Panc1 (cell line): ENCODE measurements at regions not wholly inside any gene's neighbourhood (a gene's known extent, or its start where the extent isn't known, plus 50 kb on each side); places are given as distances from the start of the nearest gene placed in this dataset.

ENCODE experiments used
- ATAC-seq: fragments of 200-7000 bp; cut with Tn5 transposase; 2 replicates; pipeline ENCODE4 v1.9.1; 2020; ENCODE audit warnings: mild to moderate bottlenecking, moderate library complexity
- BruUV-seq: library from RNA; stranded (reverse); fragments of 400-500 nt; replicated peaks from 2 replicates; lab custom pipeline; 2021; lab: Mats Ljungman, UMichigan
- CTCF ChIA-PET: fragments of 300-600 bp; sonication (Branson Sonifier 250); formaldehyde crosslinking; loops from one replicate; lab custom pipeline; 2022; ENCODE audit warnings: antibody characterized with exemption; lab: Charles Lee
- POLR2A ChIA-PET: fragments of 300-600 bp; sonication (Branson Sonifier 250); formaldehyde crosslinking; loops from one replicate; lab custom pipeline; 2022; ENCODE audit warnings: antibody characterized with exemption; lab: Charles Lee
- DNase-seq: peaks from one replicate; pipeline ENCODE4 v3.0.0-alpha.2; 2010; ENCODE audit warnings: low read depth, low spot score
- H3K27ac ChIP-seq: 2 replicates; pipeline ENCODE4 v1.5.1; 2011; ENCODE audit warnings: mild to moderate bottlenecking, low read length, inconsistent platforms
- H3K27me3 ChIP-seq: fragments of 200-500 bp; sonication (Bioruptor generic); 2 replicates; pipeline ENCODE4 v1.6.0; 2014; ENCODE audit warnings: low read length, inconsistent platforms; ENCODE audit not compliant: control insufficient read depth, insufficient read depth
- H3K36me3 ChIP-seq: fragments of 200-500 bp; sonication (Bioruptor generic); 2 replicates; pipeline ENCODE4 v1.5.1; 2014; ENCODE audit warnings: inconsistent platforms, mild to moderate bottlenecking, low read length, moderate library complexity; ENCODE audit not compliant: control insufficient read depth, insufficient read depth
- H3K4me1 ChIP-seq: 2 replicates; pipeline ENCODE4 v1.5.1; 2011; ENCODE audit warnings: inconsistent platforms, mild to moderate bottlenecking, low read length, moderate library complexity; ENCODE audit not compliant: control insufficient read depth, insufficient read depth
- H3K4me3 ChIP-seq, 2 experiments: 2 replicates each; pipeline ENCODE4 v1.5.1; 2011 to 2012; ENCODE audit warnings: low read depth in 2 of 2, low read length in 2 of 2, mild to moderate bottlenecking in 2 of 2, inconsistent platforms in 1 of 2, moderate library complexity in 1 of 2
- H3K9me3 ChIP-seq: fragments of 200-500 bp; sonication (Bioruptor generic); 2 replicates; pipeline ENCODE4 v1.5.1; 2014; ENCODE audit warnings: low read depth, mild to moderate bottlenecking, inconsistent platforms, low read length, moderate library complexity; ENCODE audit not compliant: control insufficient read depth, insufficient read depth
- CTCF ChIP-seq: fragments of 450-650 bp; IDR thresholded peaks from 2 replicates; pipeline ENCODE4 v1.5.1; 2017; ENCODE audit warnings: mild to moderate bottlenecking
- POLR2AphosphoS5 ChIP-seq: IDR thresholded peaks from 2 replicates; pipeline ENCODE4 v1.6.1; 2012; ENCODE audit warnings: mild to moderate bottlenecking, low read depth, low read length, moderate library complexity
- SIN3A ChIP-seq: IDR thresholded peaks from 2 replicates; pipeline ENCODE4 v1.6.1; 2012; ENCODE audit warnings: low read depth, mild to moderate bottlenecking, low read length, moderate library complexity, borderline replicate concordance; ENCODE audit not compliant: insufficient read depth
- TCF7L2 ChIP-seq: IDR thresholded peaks from 2 replicates; pipeline ENCODE4 v1.6.1; 2011; ENCODE audit warnings: mild to moderate bottlenecking, low read depth, low read length, inconsistent platforms
- in situ Hi-C: cut with HindIII; loops from 2 replicates; pipeline ENCODE4 v1.10.0; 2016; ENCODE audit warnings: low sequenced_read_pairs, low pct_unique_long_range_greater_than_20kb
- intact Hi-C: fragments of 100-400 bp; cut with micrococcal nuclease; formaldehyde crosslinking; loops from one replicate; pipeline ENCODE4 v1.10.0; 2022; ENCODE audit not compliant: unreplicated experiment
- TF ChIP-seq, protein P1 (sequence below), 2 experiments: IDR thresholded peaks; 2 replicates each; pipeline ENCODE4 v1.6.1; 2011 to 2012; ENCODE audit warnings: low read depth in 2 of 2, control low read depth in 1 of 2, low read length in 1 of 2, mild to moderate bottlenecking in 1 of 2, moderate library complexity in 1 of 2; ENCODE audit not compliant: insufficient read depth in 1 of 2

DNA sequence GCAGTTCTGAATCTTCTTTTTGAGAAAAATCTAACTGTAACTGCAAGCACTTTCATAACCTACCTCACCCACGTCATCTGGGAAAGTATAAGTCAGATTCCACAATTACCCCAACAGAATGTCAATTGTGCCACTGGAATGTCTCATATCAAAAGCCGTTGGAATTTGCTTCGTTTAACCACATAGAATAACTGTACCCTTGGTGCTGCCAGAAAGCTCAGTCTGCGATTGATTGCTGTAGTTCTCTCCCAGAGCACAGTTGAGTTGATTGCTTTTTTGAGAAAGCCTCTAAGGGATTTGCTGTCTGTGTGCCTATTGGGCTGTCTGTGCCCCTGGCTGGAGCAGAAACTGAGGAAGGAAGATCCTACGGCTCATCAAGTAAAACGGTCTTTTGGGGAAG lies 583.6 kb downstream of the TMEM38B start:
- BruUV-seq = no TSS peak
- Histone ChIP-seq H3K4me1 (no peaks in the 10 kb centered on the region), H3K9me3 (no peaks in the 10 kb centered on the region), H3K27me3 (no peaks in the 10 kb centered on the region), H3K27ac (no peak overlapping the region; the same call in 1 of the 2 replicates), H3K36me3 (no peaks in the 10 kb centered on the region), H3K4me3 (no peak overlapping the region)
- CTCF ChIA-PET = no interaction called here
- intact Hi-C loops (no loop called here), in situ Hi-C loops (no loop called here)
- DNase-seq = no peak
- no peak for TF ChIP-seq POLR2AphosphoS5
- no peak for TF ChIP-seq TCF7L2
- no peak for TF ChIP-seq CTCF
- no peak for TF ChIP-seq SIN3A
- POLR2A ChIA-PET = no interaction called here
- ATAC-seq = no peak

DNA sequence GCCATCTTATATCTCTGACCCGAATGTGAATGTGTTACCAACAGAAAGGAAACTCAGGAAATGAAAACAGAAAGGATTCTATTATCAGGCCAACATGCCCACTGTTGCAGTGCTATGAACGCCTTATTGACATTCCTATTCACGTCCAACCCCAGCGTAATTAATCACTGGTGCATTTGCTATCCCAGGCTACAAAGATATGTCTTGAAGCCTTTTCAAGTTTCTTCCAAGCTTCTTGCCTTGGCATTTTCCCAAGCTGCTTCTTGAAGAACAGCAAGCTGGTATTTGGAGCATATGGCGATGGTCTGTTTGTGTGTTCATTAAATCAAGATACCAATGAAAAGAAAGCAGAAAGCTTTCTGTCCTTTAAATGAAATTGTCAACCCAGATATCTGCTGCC lies 579.2 kb upstream of the ZNF462 start:
- no peak overlapping the region for H3K4me3 ChIP-seq
- ATAC-seq = no peak
- H3K36me3 ChIP-seq = no peaks in the 10 kb centered on the region
- in situ Hi-C loops = no loop called here
- intact Hi-C loops = no loop called here
- no peaks in the 10 kb centered on the region for H3K9me3 ChIP-seq
- CTCF ChIA-PET = no interaction called here
- BruUV-seq = no TSS peak
- no peak for TF ChIP-seq CTCF
- POLR2A ChIA-PET = no interaction called here
- no peak for DNase-seq
- H3K27me3 ChIP-seq = no peaks in the 10 kb centered on the region
- no peak overlapping the region for H3K27ac ChIP-seq
- no peaks in the 10 kb centered on the region for H3K4me1 ChIP-seq

DNA sequence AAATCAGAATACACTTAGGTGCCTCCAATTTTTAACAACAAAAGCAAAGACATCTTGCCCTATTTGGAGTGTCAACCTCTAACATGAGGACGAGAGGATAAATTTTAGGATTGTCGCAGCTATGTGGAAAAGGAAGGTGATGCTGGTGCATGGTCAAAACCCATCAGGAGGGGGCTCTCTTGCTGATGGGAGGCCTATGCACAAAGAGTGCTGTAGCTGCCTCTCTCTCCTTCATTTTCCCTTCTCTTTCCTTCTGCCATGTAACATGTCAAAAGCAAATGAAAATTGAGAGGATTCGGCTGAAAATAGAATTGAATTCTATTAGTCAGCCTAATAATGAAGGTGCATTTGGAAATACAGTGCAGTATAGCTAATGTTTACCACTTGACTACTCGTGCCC lies 578.7 kb upstream of the ZNF462 start:
- TF ChIP-seq SIN3A (no peak), CTCF (no peak; the same call in 1 of the 2 replicates), TCF7L2 (no peak), POLR2AphosphoS5 (no peak)
- TF ChIP-seq, protein P1, sequence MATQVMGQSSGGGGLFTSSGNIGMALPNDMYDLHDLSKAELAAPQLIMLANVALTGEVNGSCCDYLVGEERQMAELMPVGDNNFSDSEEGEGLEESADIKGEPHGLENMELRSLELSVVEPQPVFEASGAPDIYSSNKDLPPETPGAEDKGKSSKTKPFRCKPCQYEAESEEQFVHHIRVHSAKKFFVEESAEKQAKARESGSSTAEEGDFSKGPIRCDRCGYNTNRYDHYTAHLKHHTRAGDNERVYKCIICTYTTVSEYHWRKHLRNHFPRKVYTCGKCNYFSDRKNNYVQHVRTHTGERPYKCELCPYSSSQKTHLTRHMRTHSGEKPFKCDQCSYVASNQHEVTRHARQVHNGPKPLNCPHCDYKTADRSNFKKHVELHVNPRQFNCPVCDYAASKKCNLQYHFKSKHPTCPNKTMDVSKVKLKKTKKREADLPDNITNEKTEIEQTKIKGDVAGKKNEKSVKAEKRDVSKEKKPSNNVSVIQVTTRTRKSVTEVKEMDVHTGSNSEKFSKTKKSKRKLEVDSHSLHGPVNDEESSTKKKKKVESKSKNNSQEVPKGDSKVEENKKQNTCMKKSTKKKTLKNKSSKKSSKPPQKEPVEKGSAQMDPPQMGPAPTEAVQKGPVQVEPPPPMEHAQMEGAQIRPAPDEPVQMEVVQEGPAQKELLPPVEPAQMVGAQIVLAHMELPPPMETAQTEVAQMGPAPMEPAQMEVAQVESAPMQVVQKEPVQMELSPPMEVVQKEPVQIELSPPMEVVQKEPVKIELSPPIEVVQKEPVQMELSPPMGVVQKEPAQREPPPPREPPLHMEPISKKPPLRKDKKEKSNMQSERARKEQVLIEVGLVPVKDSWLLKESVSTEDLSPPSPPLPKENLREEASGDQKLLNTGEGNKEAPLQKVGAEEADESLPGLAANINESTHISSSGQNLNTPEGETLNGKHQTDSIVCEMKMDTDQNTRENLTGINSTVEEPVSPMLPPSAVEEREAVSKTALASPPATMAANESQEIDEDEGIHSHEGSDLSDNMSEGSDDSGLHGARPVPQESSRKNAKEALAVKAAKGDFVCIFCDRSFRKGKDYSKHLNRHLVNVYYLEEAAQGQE (IDR thresholded peaks at IDR 0.05; ENCODE audit: insufficient read depth in 1 of 2, low read depth in 2 of 2, low read length in 1 of 2) = no peak
- BruUV-seq = no TSS peak
- no peak overlapping the region for H3K4me3 ChIP-seq
- in situ Hi-C loops (no loop called here), intact Hi-C loops (no loop called here)
- no peak for ATAC-seq
- H3K4me1 ChIP-seq = no peaks in the 10 kb centered on the region
- CTCF ChIA-PET = no interaction called here
- no peak overlapping the region for H3K27ac ChIP-seq
- DNase-seq = no peak
- no peaks in the 10 kb centered on the region for H3K36me3 ChIP-seq
- H3K27me3 ChIP-seq = no peaks in the 10 kb centered on the region
- POLR2A ChIA-PET = no interaction called here
- no peaks in the 10 kb centered on the region for H3K9me3 ChIP-seq
